ENCODE measurements at regions not wholly inside any gene's neighbourhood (a gene's known extent, or its start where the extent isn't known, plus 50 kb on each side); places are given as distances from the start of the nearest gene placed in this dataset.

DNA sequence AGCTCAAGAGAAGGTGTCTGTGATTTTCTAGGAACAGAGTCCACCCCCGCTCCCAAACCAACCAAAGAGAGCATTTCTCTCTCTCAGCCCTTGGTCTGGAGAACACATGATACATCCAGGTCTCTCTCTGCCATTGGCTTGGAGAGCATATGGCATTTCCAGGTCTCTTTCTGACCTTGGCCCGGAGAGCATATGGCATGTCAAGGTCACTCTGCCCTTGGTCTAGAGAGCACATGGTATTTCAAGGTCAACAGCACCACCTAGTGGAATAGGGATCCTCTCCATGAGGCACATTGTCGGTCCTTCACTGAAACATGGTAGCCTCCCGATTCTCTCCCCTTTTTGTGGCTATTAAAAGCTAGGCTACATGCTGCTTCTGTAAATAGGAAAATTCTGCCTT, 437.7 kb upstream of the OLFM3 start:
- Histone ChIP-seq H3K79me2 (ENCODE audit: control insufficient read depth, insufficient read depth, low read length) (no peaks in the 10 kb centered on the region), H3K9me3 (ENCODE audit: control insufficient read depth, low read depth, low read length) (no peaks in the 10 kb centered on the region), H3K27me3 (ENCODE audit: control insufficient read depth, extremely low read depth, insufficient read depth, low read length) (no peaks in the 10 kb centered on the region), H3K9me1 (ENCODE audit: control insufficient read depth, extremely low read depth, insufficient read depth, low read length) (no peaks in the 10 kb centered on the region), H3K4me1 (ENCODE audit: control insufficient read depth, extremely low read depth, insufficient read depth, low read length) (no peaks in the 10 kb centered on the region), H3K27ac (ENCODE audit: control insufficient read depth, insufficient read depth, low read length) (no peak overlapping the region), H3K4me3 (ENCODE audit: control insufficient read depth in 2 of 3, extremely low read depth in 1 of 3, insufficient read depth in 2 of 3, low read depth in 1 of 3, low read length in 3 of 3) (no peak overlapping the region), H4K20me1 (ENCODE audit: control insufficient read depth, extremely low read depth, insufficient read depth, low read length) (no peaks in the 10 kb centered on the region), H2AFZ (ENCODE audit: control insufficient read depth, low read length) (no peak overlapping the region), H3K36me3 (ENCODE audit: control insufficient read depth in 2 of 2, extremely low read depth in 1 of 2, insufficient read depth in 2 of 2, low read length in 2 of 2) (no peaks in the 10 kb centered on the region), H3K4me2 (ENCODE audit: control insufficient read depth, extremely low read depth, insufficient read depth, low read depth, low read length) (no peak overlapping the region), H3K9ac (ENCODE audit: control insufficient read depth, extremely low read depth, insufficient read depth, low read length) (no peak overlapping the region)
- dilution Hi-C loops (cut with MboI; ENCODE audit: extremely low pct_ligation_motif_present, low sequenced_read_pairs), result no loop called here
- no peak for DNase-seq (ENCODE audit: low read depth, low spot score)
- TF ChIP-seq EZH2 (IDR thresholded peaks at IDR 0.05; ENCODE audit: low read length), result no peak
- TF ChIP-seq, protein P1, sequence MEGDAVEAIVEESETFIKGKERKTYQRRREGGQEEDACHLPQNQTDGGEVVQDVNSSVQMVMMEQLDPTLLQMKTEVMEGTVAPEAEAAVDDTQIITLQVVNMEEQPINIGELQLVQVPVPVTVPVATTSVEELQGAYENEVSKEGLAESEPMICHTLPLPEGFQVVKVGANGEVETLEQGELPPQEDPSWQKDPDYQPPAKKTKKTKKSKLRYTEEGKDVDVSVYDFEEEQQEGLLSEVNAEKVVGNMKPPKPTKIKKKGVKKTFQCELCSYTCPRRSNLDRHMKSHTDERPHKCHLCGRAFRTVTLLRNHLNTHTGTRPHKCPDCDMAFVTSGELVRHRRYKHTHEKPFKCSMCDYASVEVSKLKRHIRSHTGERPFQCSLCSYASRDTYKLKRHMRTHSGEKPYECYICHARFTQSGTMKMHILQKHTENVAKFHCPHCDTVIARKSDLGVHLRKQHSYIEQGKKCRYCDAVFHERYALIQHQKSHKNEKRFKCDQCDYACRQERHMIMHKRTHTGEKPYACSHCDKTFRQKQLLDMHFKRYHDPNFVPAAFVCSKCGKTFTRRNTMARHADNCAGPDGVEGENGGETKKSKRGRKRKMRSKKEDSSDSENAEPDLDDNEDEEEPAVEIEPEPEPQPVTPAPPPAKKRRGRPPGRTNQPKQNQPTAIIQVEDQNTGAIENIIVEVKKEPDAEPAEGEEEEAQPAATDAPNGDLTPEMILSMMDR (optimal IDR thresholded peaks at IDR 0.05 in 1 of 3, IDR thresholded peaks at IDR 0.05 in 1 of 3, conservative IDR thresholded peaks at IDR 0.05 in 1 of 3; ENCODE audit: extremely low read depth in 1 of 3, insufficient read depth in 2 of 3, low read length in 3 of 3), result peak in 1 of 3 experiments; percentile 21
- FAIRE-seq, result no peak

- no peak for FAIRE-seq
- dilution Hi-C loops (cut with MboI; ENCODE audit: extremely low pct_ligation_motif_present, low sequenced_read_pairs), result no loop called here
Measured at GRCh38 chr1:102431253-102431652, 434.5 kb upstream of the OLFM3 start.

More at GRCh38 chr1:102431253-102431652, 434.5 kb upstream of the OLFM3 start:
- H3K4me2 ChIP-seq (ENCODE audit: control insufficient read depth, extremely low read depth, insufficient read depth, low read depth, low read length), result no peak overlapping the region
- no peak overlapping the region for H3K27ac ChIP-seq (ENCODE audit: control insufficient read depth, insufficient read depth, low read length)
- H4K20me1 ChIP-seq (ENCODE audit: control insufficient read depth, extremely low read depth, insufficient read depth, low read length), result no peaks in the 10 kb centered on the region
- H2AFZ ChIP-seq (ENCODE audit: control insufficient read depth, low read length), result no peak overlapping the region
- H3K4me1 ChIP-seq (ENCODE audit: control insufficient read depth, extremely low read depth, insufficient read depth, low read length), result no peaks in the 10 kb centered on the region
- no peaks in the 10 kb centered on the region for H3K9me1 ChIP-seq (ENCODE audit: control insufficient read depth, extremely low read depth, insufficient read depth, low read length)
- H3K9me3 ChIP-seq (ENCODE audit: control insufficient read depth, low read depth, low read length), result no peaks in the 10 kb centered on the region
- TF ChIP-seq EZH2 (IDR thresholded peaks at IDR 0.05; ENCODE audit: low read length), result no peak
- TF ChIP-seq, protein P1 (optimal IDR thresholded peaks at IDR 0.05 in 1 of 3, IDR thresholded peaks at IDR 0.05 in 1 of 3, conservative IDR thresholded peaks at IDR 0.05 in 1 of 3; ENCODE audit: extremely low read depth in 1 of 3, insufficient read depth in 2 of 3, low read length in 3 of 3), result no peak
- no peak for DNase-seq (ENCODE audit: low read depth, low spot score)
- H3K27me3 ChIP-seq (ENCODE audit: control insufficient read depth, extremely low read depth, insufficient read depth, low read length), result no peaks in the 10 kb centered on the region
- H3K4me3 ChIP-seq (ENCODE audit: control insufficient read depth in 2 of 3, extremely low read depth in 1 of 3, insufficient read depth in 2 of 3, low read depth in 1 of 3, low read length in 3 of 3), result no peak overlapping the region
- H3K36me3 ChIP-seq (ENCODE audit: control insufficient read depth in 2 of 2, extremely low read depth in 1 of 2, insufficient read depth in 2 of 2, low read length in 2 of 2), result no peaks in the 10 kb centered on the region
- no peak overlapping the region for H3K9ac ChIP-seq (ENCODE audit: control insufficient read depth, extremely low read depth, insufficient read depth, low read length)
- H3K79me2 ChIP-seq (ENCODE audit: control insufficient read depth, insufficient read depth, low read length), result no peaks in the 10 kb centered on the region

Measured in keratinocyte (primary cell).